Activated T-cell treated with anti-CD3 and anti-CD28 coated beads, Interleukin-2, amount 50 U/mL, for 4 hours (primary cell): ENCODE measurements at regions not wholly inside any gene's neighbourhood (a gene's known extent, or its start where the extent isn't known, plus 50 kb on each side); places are given as distances from the start of the nearest gene placed in this dataset.

Experiments
- ATAC-seq, 2 donors: fragments of 200-7000 bp; cut with Tn5 transposase; one replicate each; pipeline ENCODE4 v1.10.0; 2021
- DNase-seq: peaks from one replicate; pipeline ENCODE4 v3.0.0-alpha.2; 2020
- H3K27me3 Mint-ChIP-seq: one replicate; pipeline ENCODE4 v1.8.0; 2021; ENCODE audit warnings: low read depth, mixed read lengths
- H3K36me3 Mint-ChIP-seq: one replicate; pipeline ENCODE4 v1.8.0; 2022; ENCODE audit warnings: mixed read lengths; ENCODE audit not compliant: insufficient read depth
- H3K4me1 Mint-ChIP-seq: one replicate; pipeline ENCODE4 v1.8.0; 2021; ENCODE audit warnings: low read depth, mixed read lengths
- H3K4me3 Mint-ChIP-seq: one replicate; pipeline ENCODE4 v1.8.0; 2021; ENCODE audit warnings: mild to moderate bottlenecking, moderate library complexity, mixed read lengths
- H3K9me3 Mint-ChIP-seq: one replicate; pipeline ENCODE4 v1.8.0; 2021; ENCODE audit warnings: mixed read lengths

DNA sequence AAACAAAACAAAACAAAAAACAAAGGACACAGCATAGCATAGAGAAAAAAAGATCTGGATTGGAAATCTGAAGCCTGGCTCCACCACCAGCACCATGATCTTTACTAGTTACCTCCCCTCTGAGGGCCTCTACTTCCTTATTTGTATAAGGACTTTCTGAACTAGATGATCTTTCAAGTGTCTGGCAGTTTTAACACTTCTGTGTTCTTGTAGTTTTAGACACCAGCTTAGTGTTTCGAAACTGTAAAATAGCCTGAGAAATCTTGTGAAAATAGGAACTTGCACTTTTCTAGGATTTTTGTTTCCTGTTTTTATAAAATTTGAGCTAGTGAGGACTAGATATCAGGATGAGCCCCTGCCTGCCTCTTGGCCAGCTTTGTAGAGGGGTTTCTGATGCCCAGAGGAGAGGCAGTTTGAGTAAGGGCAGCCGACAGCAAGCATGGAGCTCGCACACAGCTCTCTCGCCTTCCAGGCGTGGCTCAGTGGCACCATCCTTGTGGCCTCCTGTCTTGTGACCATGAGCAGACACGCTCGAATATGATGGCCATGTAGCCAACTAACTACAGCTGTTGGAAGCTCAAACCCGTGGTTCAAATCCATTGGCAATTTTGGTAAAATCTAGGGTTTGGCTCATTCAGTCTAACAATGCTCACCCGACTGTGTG lies 319.0 kb downstream of the KCNRG start:
- Mint-ChIP-seq H3K27me3 (no peaks in the 10 kb centered on the region), H3K4me3 (no peak overlapping the region), H3K9me3 (no peaks in the 10 kb centered on the region), H3K36me3 (no peaks in the 10 kb centered on the region), H3K4me1 (no peaks in the 10 kb centered on the region)
- DNase-seq (no peak), ATAC-seq (no peak)

DNA sequence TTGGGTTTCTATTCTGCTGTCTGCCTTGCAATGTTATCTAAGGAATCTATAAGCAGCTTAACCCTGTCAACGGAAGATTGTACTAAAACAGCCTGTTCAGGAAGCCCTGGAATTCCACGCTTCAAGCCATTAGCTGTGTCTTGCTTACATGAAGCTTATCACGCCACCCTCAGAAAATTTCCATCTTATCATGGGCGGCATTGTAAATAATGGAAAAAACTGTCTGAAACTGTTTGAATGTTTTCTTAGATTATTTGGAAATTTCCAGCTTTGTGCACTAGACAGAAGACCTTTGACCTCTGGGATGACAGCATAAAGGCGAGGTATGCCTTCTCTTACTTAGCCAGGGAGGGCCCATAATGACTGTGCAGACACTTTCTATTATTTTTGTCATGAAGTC lies 319.7 kb downstream of the KCNRG start:
- Mint-ChIP-seq H3K4me1 (no peaks in the 10 kb centered on the region), H3K9me3 (no peaks in the 10 kb centered on the region)

DNA sequence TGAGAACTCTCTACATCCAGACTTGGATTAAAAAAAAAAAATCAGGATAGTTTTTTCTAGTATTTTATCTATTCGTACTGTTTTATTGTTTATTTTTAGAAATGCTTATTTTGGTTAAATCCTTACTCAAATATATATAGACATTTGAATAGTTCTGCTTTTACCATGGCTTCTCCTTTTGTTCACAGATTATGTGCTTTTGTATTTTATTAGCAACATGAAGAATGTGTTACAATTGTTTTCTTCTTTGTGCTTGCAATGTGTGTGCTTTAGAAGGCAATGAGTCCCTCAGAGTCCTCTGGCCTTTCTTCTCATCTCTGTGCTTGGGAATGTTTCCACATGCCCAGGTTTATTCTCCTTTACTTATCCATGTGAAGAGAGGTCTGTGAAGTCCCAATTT lies 324.0 kb downstream of the KCNRG start:
- ATAC-seq = no peak

More for the DNA sequence above, 319.7 kb downstream of the KCNRG start:
- no peak for ATAC-seq
- no peak for DNase-seq
- Mint-ChIP-seq H3K36me3 (no peaks in the 10 kb centered on the region), H3K27me3 (no peaks in the 10 kb centered on the region), H3K4me3 (no peak overlapping the region)

DNA sequence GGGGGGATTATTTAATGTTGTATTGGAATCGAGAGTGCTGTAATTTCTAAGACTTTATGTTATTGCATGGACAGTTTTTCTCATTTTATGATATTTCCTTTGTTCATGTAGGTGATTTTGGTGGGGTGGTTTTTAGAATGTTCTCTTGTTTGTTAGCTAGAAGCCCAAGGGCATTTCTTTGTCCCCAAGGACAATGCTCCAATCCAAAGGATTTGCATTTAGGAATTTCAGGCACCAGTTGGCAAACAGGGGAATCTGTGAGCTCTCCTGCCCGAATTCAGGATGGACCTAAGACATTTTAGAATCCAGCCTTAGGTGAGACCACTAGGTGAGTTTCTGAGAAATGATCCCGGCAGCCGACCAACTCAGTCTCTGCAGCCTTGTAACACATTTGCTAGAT lies 324.9 kb downstream of the KCNRG start:
- Mint-ChIP-seq H3K4me3 (no peak overlapping the region), H3K4me1 (peaks cover 6% of the 10 kb centered on the region), H3K36me3 (peaks cover 2% of the 10 kb centered on the region), H3K27me3 (no peaks in the 10 kb centered on the region), H3K9me3 (peaks cover 9% of the 10 kb centered on the region)
- ATAC-seq (no peak), DNase-seq (no peak)

More for the DNA sequence above, 324.0 kb downstream of the KCNRG start:
- no peak for DNase-seq
- H3K36me3 Mint-ChIP-seq = peaks cover 2% of the 10 kb centered on the region
- H3K4me3 Mint-ChIP-seq = no peak overlapping the region
- H3K9me3 Mint-ChIP-seq = peaks cover 9% of the 10 kb centered on the region
- no peaks in the 10 kb centered on the region for H3K4me1 Mint-ChIP-seq
- no peaks in the 10 kb centered on the region for H3K27me3 Mint-ChIP-seq

DNA sequence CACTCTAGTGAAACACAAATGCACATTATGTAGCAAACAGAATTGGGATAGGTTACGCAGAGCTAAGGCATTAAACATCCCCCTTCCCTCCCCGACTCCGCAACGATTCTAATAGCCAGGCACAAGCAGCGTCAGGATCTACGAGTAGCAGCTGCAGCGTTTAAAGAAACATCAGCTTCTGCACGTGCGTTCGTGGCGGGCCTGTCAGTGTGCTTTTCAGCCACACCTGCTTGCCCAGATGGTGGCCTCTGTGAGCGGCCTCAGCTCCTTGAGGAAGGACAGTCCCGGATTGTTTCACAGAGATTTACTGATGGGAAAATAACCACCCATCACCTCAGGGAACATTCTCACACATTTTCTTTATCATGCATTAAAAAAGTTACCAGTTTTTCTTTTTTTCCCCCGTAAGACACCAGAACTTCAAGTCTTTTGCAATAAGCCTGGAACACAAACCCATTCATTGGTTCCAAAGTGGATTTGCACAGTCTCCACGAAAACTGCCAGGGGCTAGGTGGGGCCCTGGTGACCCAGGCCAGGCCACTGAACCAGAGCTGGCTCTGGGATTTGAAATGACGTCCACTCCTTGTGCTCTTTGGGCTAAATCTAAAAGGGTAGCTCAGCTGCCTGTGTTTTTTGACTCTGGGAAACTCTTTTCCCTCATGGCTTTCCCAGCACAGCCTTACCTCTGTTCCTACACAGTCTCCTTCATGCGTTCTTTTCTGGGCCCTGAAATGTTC lies 325.5 kb downstream of the KCNRG start:
- DNase-seq = no peak
- Mint-ChIP-seq H3K4me3 (no peak overlapping the region), H3K27me3 (no peaks in the 10 kb centered on the region), H3K36me3 (peaks cover 2% of the 10 kb centered on the region), H3K4me1 (peaks cover 6% of the 10 kb centered on the region), H3K9me3 (peaks cover 9% of the 10 kb centered on the region)
- ATAC-seq = no peak

DNA sequence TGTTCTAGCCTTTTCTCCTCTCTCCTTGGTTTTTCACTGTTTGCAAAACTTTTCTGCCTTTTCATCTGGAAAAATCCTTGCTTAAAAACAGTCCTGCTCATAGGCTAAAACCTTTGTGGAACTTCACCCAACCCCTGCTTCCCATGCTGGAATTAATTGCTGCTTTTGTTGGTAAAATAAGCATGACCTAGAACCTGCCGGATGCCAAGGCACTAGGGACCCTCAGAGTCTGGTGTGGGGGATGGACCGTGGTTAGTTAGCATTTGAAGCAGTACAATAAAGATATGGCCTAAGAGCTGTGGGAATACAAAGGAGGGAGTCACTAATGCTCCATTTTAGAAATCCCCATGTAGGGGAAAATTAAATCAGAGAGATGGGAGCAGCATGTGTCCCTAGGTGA lies 326.3 kb downstream of the KCNRG start:
- no peaks in the 10 kb centered on the region for H3K27me3 Mint-ChIP-seq
- DNase-seq (no peak), ATAC-seq (no peak)
- peaks cover 6% of the 10 kb centered on the region for H3K4me1 Mint-ChIP-seq
- H3K36me3 Mint-ChIP-seq = peaks cover 2% of the 10 kb centered on the region
- no peak overlapping the region for H3K4me3 Mint-ChIP-seq
- peaks cover 9% of the 10 kb centered on the region for H3K9me3 Mint-ChIP-seq

DNA sequence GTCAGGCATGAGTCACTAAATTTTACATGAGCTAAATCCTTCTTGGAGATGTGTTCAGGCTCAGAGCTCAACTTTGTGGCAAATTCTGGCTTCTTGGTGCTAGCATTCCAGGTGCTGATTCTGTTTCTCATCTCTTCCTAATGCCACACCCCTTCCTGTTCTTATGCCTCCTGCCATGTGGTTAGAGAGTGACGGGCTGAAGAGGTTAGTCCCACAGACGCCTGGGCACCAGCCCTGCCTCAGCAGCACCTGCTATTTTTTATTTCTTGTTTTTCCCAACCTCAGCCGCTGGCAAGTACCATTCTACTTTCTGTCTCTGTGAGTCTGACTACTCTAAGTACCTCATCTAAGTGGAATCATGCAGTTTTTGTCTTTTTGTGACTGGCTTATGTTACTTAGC lies 329.5 kb downstream of the KCNRG start:
- peaks cover 9% of the 10 kb centered on the region for H3K9me3 Mint-ChIP-seq
- H3K27me3 Mint-ChIP-seq = no peaks in the 10 kb centered on the region
- peaks cover 6% of the 10 kb centered on the region for H3K4me1 Mint-ChIP-seq
- ATAC-seq = no peak
- H3K36me3 Mint-ChIP-seq = peaks cover 4% of the 10 kb centered on the region
- no peak for DNase-seq
- no peak overlapping the region for H3K4me3 Mint-ChIP-seq

DNA sequence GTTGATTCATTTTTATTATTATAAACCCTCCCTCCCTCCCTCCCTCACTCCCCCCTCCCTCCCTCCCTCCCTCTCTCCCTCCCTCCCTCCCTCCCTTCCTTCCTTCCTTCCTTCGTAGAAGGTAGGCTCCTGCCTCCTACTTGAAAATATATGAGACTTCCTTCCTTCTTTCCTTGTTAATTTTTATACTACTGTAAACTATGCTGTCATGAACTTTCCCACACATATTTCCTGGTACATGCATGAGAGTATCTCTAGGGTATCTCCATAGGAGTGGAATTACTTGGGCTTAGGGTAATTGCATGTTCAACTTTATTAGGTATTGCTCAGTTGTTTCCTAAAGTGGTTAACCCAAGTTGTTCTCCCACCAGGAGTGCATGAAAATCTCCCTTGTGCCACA lies 330.6 kb downstream of the KCNRG start:
- Mint-ChIP-seq H3K36me3 (peaks cover 4% of the 10 kb centered on the region), H3K4me3 (no peak overlapping the region), H3K9me3 (peaks cover 9% of the 10 kb centered on the region), H3K4me1 (peaks cover 6% of the 10 kb centered on the region), H3K27me3 (no peaks in the 10 kb centered on the region)
- no peak for DNase-seq
- no peak for ATAC-seq

DNA sequence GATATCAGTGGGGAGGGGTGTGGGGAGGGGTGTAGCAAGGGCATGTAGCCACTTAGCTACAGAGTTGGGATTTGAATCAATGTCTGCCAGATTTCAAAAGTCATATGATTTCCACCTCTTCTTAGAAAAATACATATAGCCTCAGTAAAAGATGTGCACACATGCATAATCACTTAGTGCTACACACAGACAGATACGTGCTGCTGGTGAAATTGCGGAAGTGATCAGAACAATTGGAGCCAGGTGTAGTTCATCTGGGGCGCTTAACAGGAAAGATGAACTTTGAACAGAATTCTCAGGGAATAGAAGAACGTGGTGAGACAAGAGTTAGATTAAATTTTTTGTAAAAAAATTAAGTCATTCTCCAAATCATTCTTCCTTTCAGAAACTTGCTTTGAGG lies 333.1 kb downstream of the KCNRG start:
- H3K9me3 Mint-ChIP-seq = no peaks in the 10 kb centered on the region
- no peak for ATAC-seq
- peaks cover 2% of the 10 kb centered on the region for H3K36me3 Mint-ChIP-seq
- no peak for DNase-seq
- H3K27me3 Mint-ChIP-seq = no peaks in the 10 kb centered on the region
- H3K4me3 Mint-ChIP-seq = no peak overlapping the region
- peaks cover 6% of the 10 kb centered on the region for H3K4me1 Mint-ChIP-seq

DNA sequence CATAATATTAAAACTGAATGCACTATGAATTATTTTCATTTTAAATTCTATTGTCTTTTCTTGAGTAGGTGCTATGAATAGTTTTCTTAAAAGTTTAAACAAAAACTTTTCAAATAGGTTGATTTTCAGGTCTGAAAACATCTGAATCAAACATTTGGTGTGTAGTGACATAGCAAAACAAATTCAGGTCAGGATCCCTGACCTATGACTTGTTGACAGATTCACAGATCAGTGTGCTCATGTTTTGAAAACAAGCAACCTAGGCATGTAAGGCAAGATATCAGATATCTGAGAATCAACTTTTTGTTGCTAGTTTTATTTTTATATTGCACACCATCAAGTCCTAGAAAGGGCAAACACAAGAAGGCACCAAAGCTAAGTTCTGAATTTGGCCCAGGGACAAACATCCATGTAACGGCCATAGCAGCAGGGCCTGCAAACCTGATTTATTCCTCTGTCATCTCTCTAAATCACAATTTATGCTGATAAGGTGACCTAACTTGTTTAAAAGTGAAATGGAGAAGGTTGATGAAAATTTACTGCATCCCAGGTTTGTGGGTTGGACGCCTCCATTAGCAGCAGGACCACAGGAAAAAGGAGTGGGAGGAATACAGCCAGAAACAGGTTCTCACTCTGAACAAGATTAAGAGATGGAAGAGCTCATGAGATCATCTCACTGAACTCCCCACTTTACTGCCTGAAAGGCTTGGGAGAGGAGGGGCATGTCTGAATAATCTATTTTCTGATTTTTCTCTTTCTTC lies 337.7 kb downstream of the KCNRG start:
- no peak overlapping the region for H3K4me3 Mint-ChIP-seq
- peaks cover 21% of the 10 kb centered on the region for H3K4me1 Mint-ChIP-seq
- no peaks in the 10 kb centered on the region for H3K36me3 Mint-ChIP-seq
- ATAC-seq = no peak
- DNase-seq = no peak
- no peaks in the 10 kb centered on the region for H3K27me3 Mint-ChIP-seq
- no peaks in the 10 kb centered on the region for H3K9me3 Mint-ChIP-seq

DNA sequence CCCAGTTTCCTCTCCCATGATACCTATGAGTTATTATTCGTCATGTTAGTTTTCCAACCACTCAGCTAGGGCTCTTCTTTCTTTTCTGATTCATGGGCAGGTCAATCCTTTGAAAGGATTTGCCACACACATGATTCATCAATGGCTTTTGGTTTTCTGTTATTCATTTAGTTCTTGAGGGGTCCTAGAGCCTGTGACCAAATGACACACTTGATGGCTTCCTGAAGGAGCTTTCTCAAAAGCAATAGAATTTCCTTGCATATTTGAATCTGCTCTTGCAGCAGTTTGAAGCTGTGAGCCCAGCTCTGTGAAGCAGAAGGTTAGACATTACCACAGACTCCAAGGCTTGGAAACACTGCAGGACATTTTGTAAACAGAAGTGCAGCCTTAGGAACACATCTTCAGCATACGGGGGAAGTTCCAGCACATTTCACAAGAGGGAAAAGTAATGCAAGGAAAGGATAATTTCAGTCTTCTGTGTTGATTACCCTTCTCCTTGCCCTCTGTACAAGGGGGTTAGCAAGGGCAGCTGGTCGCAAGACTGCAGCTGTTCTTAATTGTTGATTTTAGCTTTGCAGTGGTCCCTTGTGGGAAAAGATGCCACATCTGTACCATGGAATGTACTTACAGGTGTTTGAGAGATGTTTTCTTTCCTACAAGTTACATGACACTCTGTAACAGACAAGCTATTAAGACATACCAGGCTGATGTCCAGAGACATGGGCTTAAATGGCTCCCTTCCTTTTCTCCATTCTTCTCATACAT lies 338.6 kb downstream of the KCNRG start:
- H3K4me3 Mint-ChIP-seq = no peak overlapping the region
- peak; percentile 44 to 53 for ATAC-seq
- H3K36me3 Mint-ChIP-seq = no peaks in the 10 kb centered on the region
- H3K4me1 Mint-ChIP-seq = peaks cover 29% of the 10 kb centered on the region
- H3K27me3 Mint-ChIP-seq = no peaks in the 10 kb centered on the region
- H3K9me3 Mint-ChIP-seq = no peaks in the 10 kb centered on the region
- DNase-seq = no peak

DNA sequence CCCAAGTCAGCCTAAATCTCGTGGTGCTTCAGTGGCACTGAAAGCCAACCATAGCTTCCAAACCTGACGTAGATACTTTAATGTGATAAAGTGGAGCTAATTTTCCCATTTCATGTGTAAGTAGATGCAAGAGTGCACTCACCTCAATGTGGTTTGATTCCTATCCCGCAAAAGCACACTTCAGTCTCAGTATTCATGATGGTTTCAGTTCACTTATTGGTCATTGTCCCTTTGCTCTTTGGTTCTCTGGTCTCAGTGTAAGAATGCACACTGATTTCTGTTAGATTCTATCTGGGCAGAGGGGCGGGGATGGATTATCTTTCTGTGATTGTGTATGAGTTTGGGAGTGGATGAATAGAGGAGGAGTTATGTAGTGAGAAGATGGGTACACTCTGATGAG lies 340.6 kb downstream of the KCNRG start:
- ATAC-seq (peak; percentile 53 to 54), DNase-seq (no peak)
- H3K36me3 Mint-ChIP-seq = no peaks in the 10 kb centered on the region
- H3K4me1 Mint-ChIP-seq = peaks cover 42% of the 10 kb centered on the region
- H3K27me3 Mint-ChIP-seq = no peaks in the 10 kb centered on the region
- no peaks in the 10 kb centered on the region for H3K9me3 Mint-ChIP-seq
- H3K4me3 Mint-ChIP-seq = no peak overlapping the region

DNA sequence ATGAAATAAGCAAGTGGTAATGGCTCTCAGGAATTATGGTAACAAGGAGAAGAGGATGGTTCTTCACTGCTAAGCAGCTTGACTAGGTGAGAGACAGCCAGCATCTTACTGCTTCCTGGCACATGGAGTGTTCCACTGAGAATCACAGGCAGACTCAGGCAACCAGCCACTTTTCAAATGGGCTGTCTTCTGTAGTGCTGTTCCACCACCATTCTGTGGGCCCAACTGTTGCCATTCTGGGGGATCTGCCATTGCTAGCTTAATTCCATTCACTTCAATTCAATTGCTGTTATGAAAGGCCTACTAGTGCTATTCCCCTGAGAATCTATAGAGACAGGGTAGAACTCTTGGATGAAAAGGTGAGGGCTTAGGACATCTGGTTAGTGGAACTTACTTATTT lies 341.9 kb downstream of the KCNRG start:
- no peak for ATAC-seq
- Mint-ChIP-seq H3K27me3 (no peaks in the 10 kb centered on the region), H3K4me1 (peaks cover 54% of the 10 kb centered on the region), H3K36me3 (no peaks in the 10 kb centered on the region), H3K9me3 (no peaks in the 10 kb centered on the region), H3K4me3 (no peak overlapping the region)
- no peak for DNase-seq

DNA sequence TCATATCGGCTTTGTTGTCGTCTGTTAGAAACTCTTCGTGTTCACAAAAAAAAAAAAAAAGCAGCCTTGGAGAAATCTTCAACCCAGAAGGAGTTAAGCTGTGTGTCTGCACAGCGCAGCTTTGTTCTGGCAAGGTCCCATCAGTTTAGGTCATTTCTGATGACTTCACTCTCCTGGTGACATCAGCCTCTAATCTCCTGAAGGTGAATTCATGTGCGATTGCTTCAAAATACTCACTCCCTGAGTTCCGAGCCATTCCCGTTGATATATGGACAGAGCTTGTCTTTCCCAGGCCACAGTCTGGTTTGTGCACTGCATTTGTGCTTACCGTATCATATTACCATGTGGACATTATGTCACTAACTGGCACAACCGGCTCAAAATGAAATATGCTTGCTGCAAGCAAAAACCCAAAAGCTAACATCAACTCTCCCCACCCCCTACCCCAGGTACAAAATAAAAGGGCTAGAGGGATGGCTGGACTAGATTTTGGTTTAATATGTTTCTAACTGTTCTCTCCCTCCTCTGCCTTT lies 342.4 kb downstream of the KCNRG start:
- DNase-seq = no peak
- H3K36me3 Mint-ChIP-seq = no peaks in the 10 kb centered on the region
- no peaks in the 10 kb centered on the region for H3K27me3 Mint-ChIP-seq
- H3K9me3 Mint-ChIP-seq = no peaks in the 10 kb centered on the region
- no peak overlapping the region for H3K4me3 Mint-ChIP-seq
- H3K4me1 Mint-ChIP-seq = peaks cover 54% of the 10 kb centered on the region
- ATAC-seq = no peak
